ENCODE measurements at regions not wholly inside any gene's neighbourhood (a gene's known extent, or its start where the extent isn't known, plus 50 kb on each side); places are given as distances from the start of the nearest gene placed in this dataset.

GRCh38 chr2:207221731-207222130 is 56.0 kb upstream of the KLF7 start:
- TF ChIP-seq CTCF (conservative IDR thresholded peaks at IDR 0.05; ENCODE audit: low read depth, low read length) (no peak), FOS (IDR thresholded peaks at IDR 0.05; ENCODE audit: low read depth, low read length) (no peak)

Measured in IMR-90 (cell line).